ENCODE measurements at regions not wholly inside any gene's neighbourhood (a gene's known extent, or its start where the extent isn't known, plus 50 kb on each side); places are given as distances from the start of the nearest gene placed in this dataset.
A peak's percentile ranks its signal among the peaks of the same experiment; 100 is the strongest.
"Not testable (repeated sequence)": the region's sequence is repeated elsewhere in the genome, so short reads cannot be mapped to it uniquely, and the experiment has no call there.

GRCh38 chr9:32894485-32894884 lies 106.9 kb downstream of the APTX start:
- not testable (repeated sequence) for DNase-seq

DNA sequence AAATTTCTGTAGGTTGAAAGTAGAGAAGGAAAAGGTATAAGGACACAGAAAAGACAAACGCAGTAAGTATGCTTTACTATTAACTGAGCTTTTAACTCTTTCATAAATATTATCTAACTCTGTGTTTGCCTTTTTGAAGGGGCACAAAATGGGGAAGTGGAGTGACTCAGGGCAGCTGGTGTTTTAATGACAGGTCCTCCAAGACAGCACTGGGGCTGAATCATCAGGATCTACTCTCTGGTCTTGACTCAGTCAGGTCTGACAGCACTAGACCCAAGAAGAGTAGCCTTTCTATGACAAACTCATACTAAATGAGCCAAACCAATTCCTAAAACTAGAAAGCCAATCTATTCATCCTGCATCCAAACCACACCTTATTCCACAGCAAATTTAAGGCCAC lies 102.2 kb downstream of the APTX start:
- DNase-seq: peak; percentile 74 to 88 (median 80)

DNA sequence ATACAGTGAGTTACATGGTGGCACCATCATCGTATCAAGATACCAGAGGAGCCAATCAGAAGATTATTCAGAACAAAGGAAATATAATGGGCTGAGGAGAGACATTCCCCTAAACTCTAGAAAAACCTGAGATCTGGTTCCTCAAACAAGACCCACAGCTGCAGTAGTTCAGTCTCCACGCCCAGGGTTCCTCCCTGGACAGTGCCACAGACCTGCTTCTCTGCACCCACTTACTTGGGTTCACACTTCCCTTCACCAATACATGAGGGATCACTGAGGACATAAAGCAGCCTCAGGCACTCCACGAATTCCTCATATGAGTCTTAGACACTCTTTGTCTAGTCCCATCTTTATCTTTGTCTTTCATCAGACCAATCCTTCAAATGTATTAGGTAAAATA lies 101.7 kb downstream of the APTX start:
- peak in 3 of 4 experiments; percentile 29 to 47 (median 39) for DNase-seq

GRCh38 chr9:32906213-32906612 lies 95.2 kb downstream of the APTX start:
- peak; percentile 60 to 82 (median 70) for DNase-seq

DNA sequence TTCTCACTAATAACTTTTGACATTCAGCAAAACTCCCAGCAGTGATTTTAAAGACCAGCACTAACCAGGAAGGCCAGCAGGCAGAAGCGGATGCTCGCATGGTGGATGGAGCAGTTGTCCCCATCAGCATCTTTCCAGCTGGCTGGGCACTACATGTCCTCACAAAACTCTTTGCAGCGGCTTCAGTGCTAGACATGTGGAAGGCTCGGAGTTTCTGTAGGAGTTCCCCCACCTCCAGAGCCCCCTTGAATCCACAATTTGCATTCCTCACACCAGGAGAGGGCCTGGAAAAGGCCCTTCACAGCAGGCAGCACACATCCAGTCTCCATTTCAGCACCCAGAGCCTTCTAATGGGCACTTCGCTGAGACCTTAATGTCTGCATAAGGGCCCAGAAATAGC lies 85.6 kb downstream of the APTX start:
- DNase-seq: no peak

GRCh38 chr9:32918628-32919027 lies 82.8 kb downstream of the APTX start:
- DNase-seq: peak in 1 of 4 experiments; percentile 27

All from suppressor macrophage (primary cell).